Endothelial cell (in vitro differentiated cells): ENCODE measurements at regions not wholly inside any gene's neighbourhood (a gene's known extent, or its start where the extent isn't known, plus 50 kb on each side); places are given as distances from the start of the nearest gene placed in this dataset.
"Not testable (repeated sequence)": the region's sequence is repeated elsewhere in the genome, so short reads cannot be mapped to it uniquely, and the experiment has no call there.

ENCODE experiments used
- DNase-seq: peaks from one replicate; pipeline ENCODE4 v3.0.0; 2021; ENCODE audit warnings: low spot score
- H3K27ac Mint-ChIP-seq: one replicate; pipeline ENCODE4 v1.8.0; 2021; ENCODE audit warnings: mixed read lengths, inconsistent platforms; ENCODE audit not compliant: unreplicated experiment
- H3K27me3 Mint-ChIP-seq: one replicate; pipeline ENCODE4 v1.8.0; 2021; ENCODE audit warnings: mild to moderate bottlenecking, moderate library complexity, mixed read lengths, inconsistent platforms; ENCODE audit not compliant: unreplicated experiment
- H3K36me3 Mint-ChIP-seq: one replicate; pipeline ENCODE4 v1.8.0; 2021; ENCODE audit warnings: mild to moderate bottlenecking, low read depth, mixed read lengths, inconsistent platforms; ENCODE audit not compliant: unreplicated experiment
- H3K4me1 Mint-ChIP-seq: one replicate; pipeline ENCODE4 v1.8.0; 2021; ENCODE audit warnings: mild to moderate bottlenecking, mixed read lengths, inconsistent platforms; ENCODE audit not compliant: unreplicated experiment
- H3K4me3 Mint-ChIP-seq: one replicate; pipeline ENCODE4 v1.8.0; 2021; ENCODE audit warnings: mild to moderate bottlenecking, mixed read lengths, inconsistent platforms; ENCODE audit not compliant: unreplicated experiment
- H3K9me3 Mint-ChIP-seq: one replicate; pipeline ENCODE4 v1.8.0; 2021; ENCODE audit warnings: mixed read lengths, inconsistent platforms; ENCODE audit not compliant: unreplicated experiment
- CTCF ChIP-seq: fragments of 200-600 bp; sonication (generic); IDR thresholded peaks from one replicate; pipeline ENCODE4 v1.5.0; 2021; ENCODE audit warnings: antibody characterized with exemption; ENCODE audit not compliant: unreplicated experiment

DNA sequence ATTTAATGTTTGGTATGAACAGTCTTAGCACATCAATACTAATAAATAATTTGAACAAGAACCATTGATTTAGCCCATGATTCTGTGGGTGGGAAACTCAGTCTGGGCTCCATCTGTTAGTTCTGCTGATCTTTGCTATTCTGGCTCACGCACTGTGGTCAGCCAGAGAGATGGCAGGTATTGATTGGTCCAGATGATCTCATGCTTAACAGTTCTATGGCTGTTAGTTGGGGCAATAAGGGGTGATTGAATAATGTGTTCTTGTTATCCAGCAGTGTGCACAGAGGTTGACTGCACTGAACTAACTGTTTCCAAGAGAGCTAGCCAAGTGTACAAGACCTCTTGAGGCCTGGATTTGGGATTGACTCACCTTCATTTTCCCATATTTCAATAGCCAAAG, 824.3 kb downstream of the SEMA5A start:
- TF ChIP-seq CTCF = no peak
- no peak overlapping the region for H3K4me3 Mint-ChIP-seq
- no peaks in the 10 kb centered on the region for H3K4me1 Mint-ChIP-seq
- no peaks in the 10 kb centered on the region for H3K9me3 Mint-ChIP-seq
- no peaks in the 10 kb centered on the region for H3K27me3 Mint-ChIP-seq
- no peak for DNase-seq
- no peaks in the 10 kb centered on the region for H3K36me3 Mint-ChIP-seq
- no peak overlapping the region for H3K27ac Mint-ChIP-seq

- Mint-ChIP-seq H3K27me3 (no peaks in the 10 kb centered on the region), H3K27ac (no peak overlapping the region), H3K9me3 (peaks cover 4% of the 10 kb centered on the region), H3K4me1 (no peaks in the 10 kb centered on the region), H3K36me3 (peaks cover 5% of the 10 kb centered on the region), H3K4me3 (no peak overlapping the region)
- TF ChIP-seq CTCF = no peak
- DNase-seq = no peak
Observed at GRCh38 chr5:8726383-8727036, 819.4 kb downstream of the SEMA5A start.

GRCh38 chr5:8727396-8727795, 818.5 kb downstream of the SEMA5A start:
- peaks cover 4% of the 10 kb centered on the region for H3K9me3 Mint-ChIP-seq
- H3K27me3 Mint-ChIP-seq = no peaks in the 10 kb centered on the region
- H3K27ac Mint-ChIP-seq = no peak overlapping the region
- H3K4me3 Mint-ChIP-seq = no peak overlapping the region
- no peak for DNase-seq
- TF ChIP-seq CTCF = no peak
- no peaks in the 10 kb centered on the region for H3K4me1 Mint-ChIP-seq
- H3K36me3 Mint-ChIP-seq = peaks cover 5% of the 10 kb centered on the region

DNA sequence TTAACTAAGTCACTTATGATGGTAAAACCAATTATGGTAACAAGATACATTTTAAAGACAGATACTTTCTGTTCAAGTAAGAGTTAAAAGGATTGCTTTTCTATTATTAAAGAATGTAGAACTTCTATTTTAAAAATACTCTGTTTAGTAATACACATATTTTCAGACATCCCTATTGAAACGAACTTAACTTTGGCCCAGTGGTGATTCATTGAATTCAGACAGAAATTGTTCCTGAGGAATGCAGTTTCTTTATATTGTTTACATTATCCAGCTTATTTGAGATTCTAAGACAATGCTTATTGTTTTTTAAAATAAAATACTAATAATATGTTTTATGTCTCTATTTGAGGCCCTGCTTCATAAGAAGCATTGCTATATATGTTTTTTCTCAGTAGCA, 816.4 kb downstream of the SEMA5A start:
- Mint-ChIP-seq H3K9me3 (peaks cover 4% of the 10 kb centered on the region), H3K27ac (no peak overlapping the region)
- DNase-seq = no peak

GRCh38 chr5:8730194-8730593, 815.7 kb downstream of the SEMA5A start:
- Mint-ChIP-seq H3K4me3 (no peak overlapping the region), H3K4me1 (no peaks in the 10 kb centered on the region), H3K27me3 (no peaks in the 10 kb centered on the region), H3K36me3 (peaks cover 5% of the 10 kb centered on the region), H3K27ac (no peak overlapping the region), H3K9me3 (peaks cover 4% of the 10 kb centered on the region)
- DNase-seq = no peak
- TF ChIP-seq CTCF = no peak

More for the DNA sequence above, 816.4 kb downstream of the SEMA5A start:
- TF ChIP-seq CTCF = no peak
- no peak overlapping the region for H3K4me3 Mint-ChIP-seq
- no peaks in the 10 kb centered on the region for H3K4me1 Mint-ChIP-seq
- peaks cover 5% of the 10 kb centered on the region for H3K36me3 Mint-ChIP-seq
- H3K27me3 Mint-ChIP-seq = no peaks in the 10 kb centered on the region

- H3K4me3 Mint-ChIP-seq, H3K9me3 Mint-ChIP-seq: not testable (repeated sequence)
Observed at GRCh38 chr5:8731110-8731509, 814.8 kb downstream of the SEMA5A start.

More at GRCh38 chr5:8731110-8731509, 814.8 kb downstream of the SEMA5A start:
- not testable (repeated sequence) for DNase-seq, H3K27me3 Mint-ChIP-seq, H3K4me1 Mint-ChIP-seq, H3K36me3 Mint-ChIP-seq, H3K27ac Mint-ChIP-seq
